Activated CD4-positive, alpha-beta T cell treated with anti-CD3 and anti-CD28 coated beads, Interleukin-2, amount 50 U/mL, for 1 hour (primary cell): ENCODE measurements at regions not wholly inside any gene's neighbourhood (a gene's known extent, or its start where the extent isn't known, plus 50 kb on each side); places are given as distances from the start of the nearest gene placed in this dataset.

ENCODE experiments used
- DNase-seq: peaks from one replicate; pipeline ENCODE4 v3.0.0-alpha.2; 2020

GRCh38 chr13:40377783-40378182 is 288.7 kb downstream of the FOXO1 start:
- no peak for DNase-seq

- DNase-seq = no peak
Measured at GRCh38 chr13:40379196-40379595, 287.2 kb downstream of the FOXO1 start.

- DNase-seq = no peak
Measured at GRCh38 chr13:40379794-40380578, 286.5 kb downstream of the FOXO1 start.

GRCh38 chr13:40381935-40382764 is 284.3 kb downstream of the FOXO1 start:
- no peak for DNase-seq

GRCh38 chr13:40383132-40383531 is 283.3 kb downstream of the FOXO1 start:
- no peak for DNase-seq

- no peak for DNase-seq
Measured at GRCh38 chr13:40383885-40384284, 282.6 kb downstream of the FOXO1 start.

GRCh38 chr13:40384976-40385857 is 281.2 kb downstream of the FOXO1 start:
- DNase-seq = no peak

- no peak for DNase-seq
Measured at GRCh38 chr13:40385858-40386180, 280.6 kb downstream of the FOXO1 start.

- DNase-seq = no peak
Measured at GRCh38 chr13:40386586-40386985, 279.9 kb downstream of the FOXO1 start.

- DNase-seq = no peak
Measured at GRCh38 chr13:40387775-40388174, 278.7 kb downstream of the FOXO1 start.

- DNase-seq = peak; percentile 72
Measured at GRCh38 chr13:40388617-40389016, 277.8 kb downstream of the FOXO1 start.

- DNase-seq = peak; percentile 34
Measured at GRCh38 chr13:40389081-40389641, 277.3 kb downstream of the FOXO1 start.

- DNase-seq = no peak
Measured at GRCh38 chr13:40390401-40390916, 276.0 kb downstream of the FOXO1 start.

- DNase-seq = no peak
Measured at GRCh38 chr13:40391788-40392187, 274.7 kb downstream of the FOXO1 start.

- no peak for DNase-seq
Measured at GRCh38 chr13:40394304-40394985, 272.0 kb downstream of the FOXO1 start.

- DNase-seq = no peak
Measured at GRCh38 chr13:40398065-40398464, 268.4 kb downstream of the FOXO1 start.

- no peak for DNase-seq
Measured at GRCh38 chr13:40399756-40400155, 266.7 kb downstream of the FOXO1 start.

GRCh38 chr13:40401911-40402776 is 264.3 kb downstream of the FOXO1 start:
- DNase-seq = no peak

- DNase-seq = no peak
Measured at GRCh38 chr13:40402931-40403431, 263.5 kb downstream of the FOXO1 start.

- DNase-seq = no peak
Measured at GRCh38 chr13:40403509-40404241, 262.8 kb downstream of the FOXO1 start.
